ENCODE measurements at regions not wholly inside any gene's neighbourhood (a gene's known extent, or its start where the extent isn't known, plus 50 kb on each side); places are given as distances from the start of the nearest gene placed in this dataset.
"Not testable (repeated sequence)": the region's sequence is repeated elsewhere in the genome, so short reads cannot be mapped to it uniquely, and the experiment has no call there.

DNA sequence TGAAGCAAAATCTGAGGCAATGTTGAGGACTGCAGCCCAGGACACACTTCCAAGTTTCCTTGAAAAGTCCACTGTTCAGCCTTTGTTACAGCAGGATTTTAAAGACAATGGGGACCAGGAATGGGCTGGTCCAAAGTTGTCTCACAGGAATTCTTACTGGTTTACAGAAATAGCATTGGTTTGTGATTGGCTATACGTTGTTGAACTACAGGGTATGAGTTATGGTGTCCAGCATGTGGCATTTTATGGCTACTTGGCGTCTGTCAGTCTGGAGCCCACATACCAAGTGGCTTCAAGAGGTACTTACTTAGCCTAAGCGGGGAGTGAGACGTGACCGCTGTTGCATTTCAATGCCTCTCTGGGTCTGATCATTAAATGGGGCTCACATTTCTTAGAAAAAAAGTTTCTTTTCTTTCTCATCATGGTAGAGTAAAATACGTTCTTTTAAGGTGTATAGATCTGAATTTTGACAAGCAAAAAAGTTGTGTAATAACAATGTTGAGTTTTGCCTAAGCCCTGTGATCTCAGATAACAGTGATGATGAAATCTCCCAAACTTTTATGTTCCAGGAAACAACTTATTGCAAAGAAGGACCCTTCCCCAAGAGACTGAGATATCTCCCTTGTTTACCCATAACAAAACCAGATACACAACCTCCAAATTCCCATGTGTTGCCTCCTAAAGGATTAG is 100.0 kb upstream of the TRIM24 start:
- H3K27ac ChIP-seq (ENCODE audit: insufficient read depth, low read depth, low read length, poor library complexity, severe bottlenecking), result no peak overlapping the region
- no peaks in the 10 kb centered on the region for H3K4me1 ChIP-seq (ENCODE audit: control insufficient read depth, insufficient read depth, low read length)
- 91 to 93% methylated on average over 6 of the region's 6 CpGs for WGBS, 2 experiments

DNA sequence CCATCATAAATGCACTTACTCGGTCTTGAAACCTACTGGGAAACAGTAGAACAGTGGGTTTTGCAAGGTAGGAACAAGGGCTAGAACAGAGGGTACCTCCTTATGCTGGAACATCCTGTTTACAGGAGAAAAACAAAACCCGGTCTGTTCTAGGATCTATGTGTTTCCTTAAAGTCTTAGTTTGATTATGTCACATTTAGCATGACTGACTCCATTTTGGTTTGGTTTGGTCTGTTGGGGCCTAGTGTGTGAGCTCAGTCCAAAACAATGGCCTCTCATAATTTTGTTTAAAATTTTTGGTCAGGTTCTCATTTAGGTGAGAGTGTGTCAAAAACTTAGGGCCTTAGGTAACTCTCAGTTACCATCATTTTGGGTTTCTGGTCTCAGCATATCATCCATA is 96.3 kb upstream of the TRIM24 start:
- Histone ChIP-seq H3K9me3 (ENCODE audit: control insufficient read depth, low read length) (no peaks in the 10 kb centered on the region), H3K4me1 (ENCODE audit: control insufficient read depth, insufficient read depth, low read length) (no peaks in the 10 kb centered on the region), H3K36me3 (ENCODE audit: control insufficient read depth, insufficient read depth, low read length) (no peaks in the 10 kb centered on the region), H3K27ac (ENCODE audit: insufficient read depth, low read depth, low read length, poor library complexity, severe bottlenecking) (no peak overlapping the region), H3K4me3 (ENCODE audit: insufficient read depth, low read depth, low read length) (no peak overlapping the region), H3K27me3 (ENCODE audit: control insufficient read depth, insufficient read depth, low read length, poor library complexity, severe bottlenecking) (no peaks in the 10 kb centered on the region)
- 92 to 96% methylated on average over 2 of the region's 2 CpGs for WGBS, 2 experiments

More for the DNA sequence above, 100.0 kb upstream of the TRIM24 start:
- H3K36me3 ChIP-seq (ENCODE audit: control insufficient read depth, insufficient read depth, low read length), result no peaks in the 10 kb centered on the region
- no peak overlapping the region for H3K4me3 ChIP-seq (ENCODE audit: insufficient read depth, low read depth, low read length)
- no peaks in the 10 kb centered on the region for H3K9me3 ChIP-seq (ENCODE audit: control insufficient read depth, low read length)
- no peaks in the 10 kb centered on the region for H3K27me3 ChIP-seq (ENCODE audit: control insufficient read depth, insufficient read depth, low read length, poor library complexity, severe bottlenecking)

DNA sequence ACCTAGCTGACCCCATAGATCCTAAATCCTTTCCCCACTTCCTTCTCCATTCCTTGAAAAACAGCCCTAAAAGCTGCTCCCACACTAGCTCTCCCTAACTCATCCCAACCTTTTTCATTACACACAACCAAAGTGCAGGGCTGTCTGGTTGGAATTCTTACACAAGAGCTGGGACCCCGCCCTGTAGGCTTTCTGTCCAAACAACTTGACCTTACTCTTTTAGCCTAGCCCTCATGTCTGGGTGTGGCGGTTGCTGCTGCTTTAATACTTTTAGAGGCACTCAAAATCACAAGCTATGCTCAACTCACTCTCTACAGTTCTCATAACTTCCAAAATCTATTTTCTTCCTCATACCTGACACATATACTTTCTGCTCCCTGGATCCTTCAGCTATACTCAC is 93.9 kb upstream of the TRIM24 start:
- WGBS, 2 experiments, result 89 to 95% methylated on average over 2 of the region's 2 CpGs
- not testable (repeated sequence) for H3K27me3 ChIP-seq (ENCODE audit: control insufficient read depth, insufficient read depth, low read length, poor library complexity, severe bottlenecking); H3K4me1 ChIP-seq (ENCODE audit: control insufficient read depth, insufficient read depth, low read length); H3K4me3 ChIP-seq (ENCODE audit: insufficient read depth, low read depth, low read length); H3K27ac ChIP-seq (ENCODE audit: insufficient read depth, low read depth, low read length, poor library complexity, severe bottlenecking); H3K9me3 ChIP-seq (ENCODE audit: control insufficient read depth, low read length); H3K36me3 ChIP-seq (ENCODE audit: control insufficient read depth, insufficient read depth, low read length)

DNA sequence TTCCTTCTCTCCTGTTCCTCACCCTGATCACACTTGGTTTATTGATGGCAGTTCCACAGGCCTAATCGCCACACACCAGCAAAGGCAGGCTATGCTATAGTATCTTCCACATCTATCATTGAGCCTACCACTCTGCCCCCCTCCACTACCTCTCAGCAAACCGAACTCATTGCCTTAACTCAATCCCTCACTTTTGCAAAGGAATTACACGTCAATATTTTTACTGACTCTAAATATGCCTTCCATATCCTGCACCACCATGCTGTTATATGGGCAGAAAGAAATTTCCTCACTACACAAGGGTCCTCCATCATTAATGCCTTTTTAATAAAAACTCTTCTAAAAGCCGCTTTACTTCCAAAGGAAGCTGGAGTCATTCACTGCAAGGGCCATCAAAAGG is 93.4 kb upstream of the TRIM24 start:
- H3K36me3 ChIP-seq (ENCODE audit: control insufficient read depth, insufficient read depth, low read length); H3K27me3 ChIP-seq (ENCODE audit: control insufficient read depth, insufficient read depth, low read length, poor library complexity, severe bottlenecking); H3K4me1 ChIP-seq (ENCODE audit: control insufficient read depth, insufficient read depth, low read length); H3K27ac ChIP-seq (ENCODE audit: insufficient read depth, low read depth, low read length, poor library complexity, severe bottlenecking); H3K4me3 ChIP-seq (ENCODE audit: insufficient read depth, low read depth, low read length); H3K9me3 ChIP-seq (ENCODE audit: control insufficient read depth, low read length): not testable (repeated sequence)
- WGBS, 2 experiments, result 93 to 94% methylated on average over 4 of the region's 4 CpGs

DNA sequence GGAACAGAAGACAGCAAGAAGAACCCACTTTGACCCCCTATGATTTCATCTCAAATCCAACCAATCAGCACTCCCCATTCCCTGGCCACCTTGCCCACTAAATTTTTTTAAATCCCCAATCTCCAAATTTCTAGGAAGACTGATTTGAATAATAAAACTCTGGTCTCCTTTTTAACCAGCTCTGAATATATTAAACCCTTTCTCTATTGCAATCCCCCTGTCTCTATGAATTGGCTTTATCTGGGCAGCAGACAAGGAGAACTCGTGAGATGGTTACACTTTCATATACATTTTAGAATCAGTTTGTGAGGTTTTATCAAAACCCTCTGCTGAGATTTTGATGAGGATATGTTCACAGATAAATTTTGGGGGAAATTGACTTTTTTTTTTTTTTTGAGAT is 90.3 kb upstream of the TRIM24 start:
- Histone ChIP-seq H3K27me3 (ENCODE audit: control insufficient read depth, insufficient read depth, low read length, poor library complexity, severe bottlenecking) (no peaks in the 10 kb centered on the region), H3K9me3 (ENCODE audit: control insufficient read depth, low read length) (peaks cover 3% of the 10 kb centered on the region), H3K4me3 (ENCODE audit: insufficient read depth, low read depth, low read length) (no peak overlapping the region), H3K4me1 (ENCODE audit: control insufficient read depth, insufficient read depth, low read length) (no peaks in the 10 kb centered on the region), H3K27ac (ENCODE audit: insufficient read depth, low read depth, low read length, poor library complexity, severe bottlenecking) (no peak overlapping the region), H3K36me3 (ENCODE audit: control insufficient read depth, insufficient read depth, low read length) (no peaks in the 10 kb centered on the region)
- 100% methylated on average over 1 of the region's 1 CpG for WGBS, 2 experiments

DNA sequence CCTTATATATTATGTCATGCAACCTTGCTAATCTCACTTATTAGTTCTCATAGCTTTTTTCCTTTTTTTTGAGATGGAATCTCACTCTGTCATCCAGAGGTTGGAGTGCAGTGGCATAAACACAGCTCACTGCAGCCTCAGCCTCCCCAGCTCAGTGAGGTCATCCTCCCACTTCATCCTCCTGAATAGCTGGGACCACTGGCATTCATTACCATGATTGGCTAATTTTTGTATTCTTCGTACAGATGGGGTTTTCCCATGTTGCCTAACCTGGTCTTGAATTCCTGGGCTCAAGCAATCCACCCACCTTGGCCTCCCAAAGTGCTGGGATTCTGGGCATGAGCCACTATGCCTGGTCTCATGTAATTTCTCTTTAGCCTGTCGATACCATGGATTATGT is 89.1 kb upstream of the TRIM24 start:
- no peaks in the 10 kb centered on the region for H3K4me1 ChIP-seq (ENCODE audit: control insufficient read depth, insufficient read depth, low read length)
- no peaks in the 10 kb centered on the region for H3K27me3 ChIP-seq (ENCODE audit: control insufficient read depth, insufficient read depth, low read length, poor library complexity, severe bottlenecking)
- H3K4me3 ChIP-seq (ENCODE audit: insufficient read depth, low read depth, low read length), result no peak overlapping the region
- peaks cover 3% of the 10 kb centered on the region for H3K9me3 ChIP-seq (ENCODE audit: control insufficient read depth, low read length)
- H3K36me3 ChIP-seq (ENCODE audit: control insufficient read depth, insufficient read depth, low read length), result no peaks in the 10 kb centered on the region
- 85 to 93% methylated on average over 2 of the region's 2 CpGs for WGBS, 2 experiments
- no peak overlapping the region for H3K27ac ChIP-seq (ENCODE audit: insufficient read depth, low read depth, low read length, poor library complexity, severe bottlenecking)

DNA sequence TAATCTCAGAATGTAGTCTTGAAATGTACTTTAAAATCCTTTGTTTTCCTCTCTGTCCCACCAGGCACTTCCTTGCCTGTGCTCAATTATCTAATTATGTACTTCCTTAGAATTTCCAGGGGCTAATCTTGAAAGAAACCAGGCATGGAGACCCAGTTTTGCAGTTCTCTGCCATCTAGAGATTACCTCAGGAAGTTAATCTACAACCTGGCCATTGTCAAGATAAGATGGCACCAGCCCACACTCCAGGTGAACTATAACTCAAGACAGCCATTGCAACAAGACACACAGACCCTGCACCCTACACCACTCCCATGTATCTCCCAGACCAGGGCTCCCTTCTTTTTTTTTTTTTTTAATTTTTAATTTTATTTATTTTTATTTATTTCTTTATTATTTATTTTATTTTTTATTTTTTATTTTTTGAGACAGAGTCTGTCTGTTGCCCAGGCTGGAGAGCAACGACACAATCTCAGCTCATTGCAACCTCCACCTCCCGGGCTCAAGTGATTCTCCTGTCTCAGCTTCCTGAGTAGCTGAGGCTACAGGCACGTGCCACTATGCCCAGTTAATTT is 85.9 kb upstream of the TRIM24 start:
- Histone ChIP-seq H3K9me3 (ENCODE audit: control insufficient read depth, low read length) (peaks cover 3% of the 10 kb centered on the region), H3K4me1 (ENCODE audit: control insufficient read depth, insufficient read depth, low read length) (no peaks in the 10 kb centered on the region), H3K4me3 (ENCODE audit: insufficient read depth, low read depth, low read length) (no peak overlapping the region), H3K27me3 (ENCODE audit: control insufficient read depth, insufficient read depth, low read length, poor library complexity, severe bottlenecking) (no peaks in the 10 kb centered on the region), H3K36me3 (ENCODE audit: control insufficient read depth, insufficient read depth, low read length) (no peaks in the 10 kb centered on the region), H3K27ac (ENCODE audit: insufficient read depth, low read depth, low read length, poor library complexity, severe bottlenecking) (no peak overlapping the region)
- WGBS, 2 experiments, result 80 to 95% methylated on average over 2 to 3 of the region's 3 CpGs

DNA sequence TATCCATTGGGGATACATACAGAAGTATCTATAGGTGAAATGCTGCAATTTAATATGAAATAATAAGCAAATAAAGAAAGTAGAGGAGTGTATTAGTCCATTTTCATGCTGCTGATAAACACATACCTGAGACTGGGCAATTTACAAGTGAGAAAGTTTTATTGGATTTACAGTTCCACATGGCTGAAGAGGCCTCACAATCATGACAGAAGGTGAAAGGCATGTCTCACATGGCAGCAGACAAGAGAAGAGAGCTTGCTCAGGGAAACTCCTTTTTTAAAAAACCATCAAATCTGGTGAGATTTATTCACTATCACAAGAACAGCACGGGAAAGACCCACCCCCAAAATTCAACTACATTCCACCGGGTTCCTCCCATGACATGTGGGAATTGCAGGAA is 82.8 kb upstream of the TRIM24 start:
- no peaks in the 10 kb centered on the region for H3K27me3 ChIP-seq (ENCODE audit: control insufficient read depth, insufficient read depth, low read length, poor library complexity, severe bottlenecking)
- no peaks in the 10 kb centered on the region for H3K36me3 ChIP-seq (ENCODE audit: control insufficient read depth, insufficient read depth, low read length)
- no peak overlapping the region for H3K4me3 ChIP-seq (ENCODE audit: insufficient read depth, low read depth, low read length)
- H3K9me3 ChIP-seq (ENCODE audit: control insufficient read depth, low read length), result no peaks in the 10 kb centered on the region
- WGBS, 2 experiments, result 86 to 95% methylated on average over 1 to 2 of the region's 2 CpGs
- H3K27ac ChIP-seq (ENCODE audit: insufficient read depth, low read depth, low read length, poor library complexity, severe bottlenecking), result no peak overlapping the region
- H3K4me1 ChIP-seq (ENCODE audit: control insufficient read depth, insufficient read depth, low read length), result no peaks in the 10 kb centered on the region

DNA sequence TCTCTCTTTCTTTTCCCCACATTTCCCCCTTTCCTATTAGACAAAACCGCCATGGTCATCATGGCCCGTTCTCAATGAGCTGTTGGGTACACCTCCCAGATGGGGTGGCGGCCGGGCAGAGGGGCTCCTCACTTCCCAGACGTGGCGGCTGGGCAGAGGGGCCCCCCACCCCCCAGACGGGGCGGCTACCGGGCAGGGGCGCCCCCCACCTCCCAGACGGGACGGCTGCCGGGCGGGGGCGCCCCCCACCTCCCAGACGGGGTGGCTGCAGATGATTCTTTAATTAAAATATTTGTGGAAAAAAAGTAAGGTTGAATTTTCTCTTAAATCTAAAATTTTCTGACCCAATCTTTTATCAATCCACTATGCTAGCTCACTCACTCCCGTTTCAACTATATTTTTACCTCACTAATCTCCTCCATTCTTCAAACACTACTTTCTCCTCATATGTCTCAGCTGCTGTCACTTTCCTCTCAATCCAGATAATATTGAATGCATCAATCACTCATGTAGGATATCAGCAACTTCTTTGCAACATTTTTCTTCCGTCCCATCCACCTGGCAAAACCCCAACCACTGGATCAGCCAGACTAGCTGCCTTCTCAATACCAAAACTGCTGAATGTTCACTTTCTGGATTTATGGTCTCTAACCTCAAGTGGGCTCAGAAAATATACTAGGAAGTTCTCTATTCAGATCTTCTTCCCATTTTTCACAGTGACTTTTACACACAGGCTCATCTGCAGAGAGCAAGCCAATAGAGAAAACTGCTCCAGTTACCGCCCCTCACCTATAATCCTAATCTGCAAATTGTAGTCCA is 81.1 kb upstream of the TRIM24 start:
- no peaks in the 10 kb centered on the region for H3K9me3 ChIP-seq (ENCODE audit: control insufficient read depth, low read length)
- no peaks in the 10 kb centered on the region for H3K4me1 ChIP-seq (ENCODE audit: control insufficient read depth, insufficient read depth, low read length)
- no peak overlapping the region for H3K27ac ChIP-seq (ENCODE audit: insufficient read depth, low read depth, low read length, poor library complexity, severe bottlenecking)
- H3K4me3 ChIP-seq (ENCODE audit: insufficient read depth, low read depth, low read length), result no peak overlapping the region
- no peaks in the 10 kb centered on the region for H3K27me3 ChIP-seq (ENCODE audit: control insufficient read depth, insufficient read depth, low read length, poor library complexity, severe bottlenecking)
- no peaks in the 10 kb centered on the region for H3K36me3 ChIP-seq (ENCODE audit: control insufficient read depth, insufficient read depth, low read length)
- WGBS, 2 experiments, result 97 to 98% methylated on average over 17 to 18 of the region's 19 CpGs

DNA sequence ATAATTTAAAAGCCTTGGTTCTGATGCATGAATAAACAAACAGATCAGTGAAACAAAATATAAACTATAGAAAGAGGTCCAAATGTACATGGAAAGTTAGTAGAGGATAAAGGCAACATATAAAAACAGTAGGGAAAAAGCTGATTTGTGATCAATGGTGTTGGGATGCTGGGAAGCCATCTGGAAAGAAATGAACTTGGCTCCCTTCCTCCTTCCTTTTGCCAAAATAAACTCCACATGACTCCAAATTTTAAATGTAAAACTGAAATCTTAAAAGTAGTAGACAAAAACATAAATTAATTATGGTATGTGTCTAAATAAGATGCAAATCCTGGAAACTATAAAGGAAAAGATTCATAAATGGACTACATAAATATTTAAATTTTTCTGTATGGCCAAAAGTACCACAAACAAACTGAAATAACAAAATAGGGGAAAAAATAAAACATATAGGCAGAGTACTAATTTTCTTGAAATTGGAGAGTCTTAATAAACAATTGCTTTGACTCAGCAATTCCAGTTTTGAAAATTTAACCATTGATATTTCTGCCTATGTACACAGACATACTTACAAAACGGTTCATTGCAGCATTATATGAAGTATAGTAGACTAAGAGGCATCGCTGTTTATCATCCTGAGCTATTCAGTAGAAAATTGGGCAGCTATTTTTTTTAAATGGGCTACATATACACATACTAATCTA is 77.0 kb upstream of the TRIM24 start:
- Histone ChIP-seq H3K27ac (ENCODE audit: insufficient read depth, low read depth, low read length, poor library complexity, severe bottlenecking) (no peak overlapping the region), H3K4me1 (ENCODE audit: control insufficient read depth, insufficient read depth, low read length) (no peaks in the 10 kb centered on the region), H3K27me3 (ENCODE audit: control insufficient read depth, insufficient read depth, low read length, poor library complexity, severe bottlenecking) (no peaks in the 10 kb centered on the region), H3K9me3 (ENCODE audit: control insufficient read depth, low read length) (no peaks in the 10 kb centered on the region), H3K36me3 (ENCODE audit: control insufficient read depth, insufficient read depth, low read length) (no peaks in the 10 kb centered on the region), H3K4me3 (ENCODE audit: insufficient read depth, low read depth, low read length) (no peak overlapping the region)
- 94 to 100% methylated on average over 1 to 2 of the region's 2 CpGs for WGBS, 2 experiments
